SU-DHL-6 (cell line): ENCODE measurements at regions not wholly inside any gene's neighbourhood (a gene's known extent, or its start where the extent isn't known, plus 50 kb on each side); places are given as distances from the start of the nearest gene placed in this dataset.

ENCODE experiments used
- EZH2phosphoT487 ChIP-seq: fragments of 200-600 bp; sonication (generic), shearing (Covaris generic); conservative IDR thresholded peaks from 2 replicates; pipeline ENCODE4 v1.6.1; 2018; ENCODE audit warnings: mild to moderate bottlenecking, antibody characterized with exemption, low read length, moderate library complexity, mixed read lengths
- TF ChIP-seq, protein P1 (sequence below): fragments of 200-600 bp; sonication (generic); IDR thresholded peaks from one replicate; pipeline ENCODE4 v1.5.1; 2017; ENCODE audit warnings: antibody characterized with exemption, mild to moderate bottlenecking, low read length, moderate library complexity; ENCODE audit not compliant: insufficient read depth, poor library complexity, severe bottlenecking

DNA sequence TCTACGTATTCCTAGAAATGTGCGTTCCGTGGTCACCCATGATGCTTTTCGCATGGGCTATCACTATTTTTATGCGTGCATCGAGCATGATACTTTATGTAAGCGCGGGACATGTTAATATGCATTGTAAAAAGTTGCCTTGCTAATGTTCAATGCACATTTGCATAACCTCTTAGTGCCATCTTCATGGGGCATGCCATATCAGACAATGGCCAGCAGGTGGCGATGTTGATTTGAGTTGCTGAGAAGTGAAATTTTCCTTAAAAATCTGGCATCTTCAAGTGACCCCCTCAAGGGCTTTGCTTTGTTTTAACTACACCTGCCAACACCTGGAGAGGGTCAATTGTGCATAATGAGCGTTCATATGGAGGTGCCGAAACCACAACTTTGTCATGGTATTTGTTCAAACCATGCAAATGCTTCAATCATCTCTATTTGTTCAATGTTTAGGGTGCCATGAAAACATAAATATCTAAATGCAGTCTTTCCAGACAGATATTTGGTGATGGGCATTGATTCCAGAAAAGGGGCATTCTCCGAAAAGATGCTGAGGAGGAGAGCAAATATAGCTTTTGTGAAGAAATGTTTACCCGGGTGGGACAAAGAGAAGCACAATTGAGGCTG is 833.9 kb upstream of the PRKX start:
- TF ChIP-seq, protein P1, sequence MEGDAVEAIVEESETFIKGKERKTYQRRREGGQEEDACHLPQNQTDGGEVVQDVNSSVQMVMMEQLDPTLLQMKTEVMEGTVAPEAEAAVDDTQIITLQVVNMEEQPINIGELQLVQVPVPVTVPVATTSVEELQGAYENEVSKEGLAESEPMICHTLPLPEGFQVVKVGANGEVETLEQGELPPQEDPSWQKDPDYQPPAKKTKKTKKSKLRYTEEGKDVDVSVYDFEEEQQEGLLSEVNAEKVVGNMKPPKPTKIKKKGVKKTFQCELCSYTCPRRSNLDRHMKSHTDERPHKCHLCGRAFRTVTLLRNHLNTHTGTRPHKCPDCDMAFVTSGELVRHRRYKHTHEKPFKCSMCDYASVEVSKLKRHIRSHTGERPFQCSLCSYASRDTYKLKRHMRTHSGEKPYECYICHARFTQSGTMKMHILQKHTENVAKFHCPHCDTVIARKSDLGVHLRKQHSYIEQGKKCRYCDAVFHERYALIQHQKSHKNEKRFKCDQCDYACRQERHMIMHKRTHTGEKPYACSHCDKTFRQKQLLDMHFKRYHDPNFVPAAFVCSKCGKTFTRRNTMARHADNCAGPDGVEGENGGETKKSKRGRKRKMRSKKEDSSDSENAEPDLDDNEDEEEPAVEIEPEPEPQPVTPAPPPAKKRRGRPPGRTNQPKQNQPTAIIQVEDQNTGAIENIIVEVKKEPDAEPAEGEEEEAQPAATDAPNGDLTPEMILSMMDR, result peak; percentile 45
- no peak for TF ChIP-seq EZH2phosphoT487
